ENCODE measurements at regions not wholly inside any gene's neighbourhood (a gene's known extent, or its start where the extent isn't known, plus 50 kb on each side); places are given as distances from the start of the nearest gene placed in this dataset.

GRCh38 chr22:49554741-49555140 lies 272.9 kb downstream of the BRD1 start:
- TF ChIP-seq CTCF (conservative IDR thresholded peaks at IDR 0.05; ENCODE audit: low read depth in 2 of 2) (no peak), JUNB (IDR thresholded peaks at IDR 0.05; ENCODE audit: unreplicated experiment) (no peak), ZNF114 (CRISPR knock-in tag; IDR thresholded peaks at IDR 0.05) (no peak), CREB1 (CRISPR knock-in tag; IDR thresholded peaks at IDR 0.05; ENCODE audit: low read depth) (no peak), EZH2phosphoT487 (IDR thresholded peaks at IDR 0.05; ENCODE audit: unreplicated experiment) (no peak), REST (IDR thresholded peaks at IDR 0.05; ENCODE audit: unreplicated experiment) (no peak), EZH2 (IDR thresholded peaks at IDR 0.05; ENCODE audit: low read depth, unreplicated experiment) (no peak), POLR2AphosphoS5 (IDR thresholded peaks at IDR 0.05; ENCODE audit: low read depth) (no peak), STAT1 (IDR thresholded peaks at IDR 0.05; ENCODE audit: unreplicated experiment) (no peak), ZNF331 (CRISPR knock-in tag; IDR thresholded peaks at IDR 0.05; ENCODE audit: low read depth) (no peak), ZNF462 (CRISPR knock-in tag; IDR thresholded peaks at IDR 0.05) (no peak), ETS1 (IDR thresholded peaks at IDR 0.05) (no peak), NANOG (IDR thresholded peaks at IDR 0.05; ENCODE audit: borderline replicate concordance) (no peak)

All from GM23338 (cell line).